Heart left ventricle (tissue), 16 donors: ENCODE measurements at regions not wholly inside any gene's neighbourhood (a gene's known extent, or its start where the extent isn't known, plus 50 kb on each side); places are given as distances from the start of the nearest gene placed in this dataset.

ENCODE experiments used
- ATAC-seq, 4 donors: fragments of 200-7000 bp; cut with Tn5 transposase; one replicate each; pipeline ENCODE4 v1.9.1; 2020 to 2022; ENCODE audit warnings: moderate library complexity in 4 of 4, mild to moderate bottlenecking in 3 of 4, moderate number of reproducible peaks in 1 of 4
- DNase-seq, 5 donors: peaks; one replicate each; pipeline ENCODE4 v3.0.0-alpha.2; 2020
- H3K27ac ChIP-seq, 12 donors: fragments of 200-600 bp; sonication (generic) in 4 of 12; one replicate each; pipeline versions ENCODE4 v1.5.0 to v1.8.0; 2016 to 2022; ENCODE audit warnings: mild to moderate bottlenecking in 2 of 12
- H3K27me3 ChIP-seq, 9 donors: fragments of 200-600 bp; sonication (generic) in 2 of 9; one replicate each; pipeline versions ENCODE4 v1.5.1 to v1.8.0; 2016 to 2022; ENCODE audit warnings: mild to moderate bottlenecking in 3 of 9
- H3K36me3 ChIP-seq, 9 donors: fragments of 200-600 bp; sonication (generic) in 2 of 9; one replicate each; pipeline versions ENCODE4 v1.5.0 to v1.8.0; 2018 to 2022; ENCODE audit warnings: mild to moderate bottlenecking in 2 of 9
- H3K4me1 ChIP-seq, 12 donors: fragments of 200-600 bp; sonication (generic) in 4 of 12; one replicate each; pipeline versions ENCODE4 v1.5.0 to v1.8.0; 2016 to 2022; ENCODE audit warnings: mild to moderate bottlenecking in 3 of 12
- H3K4me3 ChIP-seq, 12 donors: fragments of 200-600 bp; sonication (generic) in 4 of 12; one replicate each; pipeline versions ENCODE4 v1.5.0 to v1.8.0; 2017 to 2022; ENCODE audit warnings: mild to moderate bottlenecking in 9 of 12, moderate library complexity in 4 of 12
- H3K9me3 ChIP-seq, 12 donors: fragments of 200-600 bp; sonication (generic) in 4 of 12; one replicate each; pipeline versions ENCODE4 v1.5.0 to v1.8.0; 2016 to 2022; ENCODE audit warnings: mild to moderate bottlenecking in 1 of 12
- CTCF ChIP-seq, 12 donors: fragments of 200-600 bp; sonication (generic) in 4 of 12; IDR thresholded peaks; one replicate each; pipeline versions ENCODE4 v1.5.0 to v1.8.0; 2018 to 2022; ENCODE audit warnings: antibody characterized with exemption in 12 of 12, mild to moderate bottlenecking in 5 of 12
- POLR2A ChIP-seq, 2 donors: fragments of 450-650 bp; IDR thresholded peaks; one replicate each; pipeline ENCODE4 v1.6.1; 2017; ENCODE audit warnings: antibody characterized with exemption in 2 of 2, mild to moderate bottlenecking in 2 of 2, moderate library complexity in 2 of 2
- WGBS, 4 donors: extraction: QIAGEN DNeasy Blood & Tissue Kit in 2 of 4; methylation state at CpG; one replicate each; pipeline versions ENCODE4 v1.1.5 to v1.1.7; 2013 to 2018; 5-methylcytosine and 5-hydroxymethylcytosine counted together
- intact Hi-C, 10 donors: fragments of 100-400 bp; cut with DNase I; formaldehyde crosslinking; loops; one replicate each; pipeline versions ENCODE4 v1.11.1 to v1.14.2; 2022
- donor health status: ischemic (EF 13 %, LVEDD 7.1; RV severe dilation, severe dysfunction).
- donor health status: healthy with polysubstance abuse.
- donor health status: DM: no; HTN: yes; CAD: no.
- donor health status: DM: no; HTN: no; CAD: no.
- donor health status: ischemic (EF 25% LVEDD 6.9; RV normal size, moderate dysfunction).
- donor health status: ischemic (EF 25% LVEDD 5.7; RV mildly dilated, moderate dysfunction).
- donor health status: healthy.
- donor health status: DM: yes; HTN: yes; CAD: no.
- donor health status: ischemic (EF 35%, LVEDD 5.7; RV mildly dilated, moderate dysfunction).
- donor health status: nonischemic (EF 11% LVEDD 7.7; RV severe dilation, severe dysfunction).
- donor health status: DM: yes; HTN: yes; CAD: no.
- donor health status: PGD.
- donor health status: ischemic (EF 29% LVEDD 5.4; RV normal size, mild dysfunction).
- donor health status: nonischemic (EF 23%, LVEDD 6.1; RV moderate dilation, normal function).

DNA sequence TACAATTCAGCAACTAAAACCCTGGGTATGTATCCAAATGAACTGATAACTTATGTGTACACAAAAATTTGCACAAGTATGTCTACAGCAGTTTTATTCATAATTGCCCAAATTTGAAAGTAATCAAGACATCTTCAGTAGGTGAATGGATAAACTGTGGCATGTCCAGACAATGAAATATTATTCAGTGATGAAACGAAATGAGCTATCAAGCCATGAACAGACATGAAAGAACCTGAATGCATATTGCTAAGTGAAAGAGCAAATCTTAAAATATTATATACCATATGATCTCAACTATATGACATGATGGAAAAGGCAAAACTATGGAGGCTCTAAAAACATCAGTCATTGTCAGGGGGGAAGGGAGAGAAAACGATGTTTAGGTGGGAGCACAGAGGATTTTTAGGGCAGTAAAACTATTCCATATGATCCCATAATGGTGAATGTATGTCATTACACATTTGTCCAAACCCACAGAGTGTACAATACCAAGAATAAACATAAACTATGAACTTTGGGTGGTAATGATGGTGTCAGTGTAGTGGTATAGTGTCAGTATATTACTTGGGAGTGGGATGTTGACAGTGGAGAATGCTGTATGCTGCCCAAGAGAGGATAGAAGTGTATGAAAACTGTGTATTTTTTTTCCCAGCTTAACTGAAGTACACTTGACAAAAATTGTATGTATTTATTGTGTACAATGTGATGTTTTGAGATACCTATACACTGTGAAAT, 92.8 kb upstream of the PPP2R5A start:
- Histone ChIP-seq H3K27ac (no peak overlapping the region), H3K36me3 (no peaks in the 10 kb centered on the region), H3K9me3 (peaks cover 0 to 7% (median 0%) of the 10 kb centered on the region in 12 donors), H3K4me1 (peaks cover 0 to 23% (median 8%) of the 10 kb centered on the region in 12 donors), H3K4me3 (no peak overlapping the region), H3K27me3 (no peaks in the 10 kb centered on the region)
- WGBS, 4 donors: 73 to 96% (median 84%) methylated on average over 2 of the region's 2 CpGs
- DNase-seq: no peak
- TF ChIP-seq POLR2A (IDR thresholded peaks at IDR 0.05) (no peak), CTCF (IDR thresholded peaks at IDR 0.05) (no peak)
- intact Hi-C loops: no loop called here
- no peak for ATAC-seq

GRCh38 chr1:212196355-212196754, 88.9 kb upstream of the PPP2R5A start:
- DNase-seq (no peak), ATAC-seq (no peak)
- no peak overlapping the region for H3K27ac ChIP-seq
- H3K4me3 ChIP-seq: no peak overlapping the region
- no peaks in the 10 kb centered on the region for H3K27me3 ChIP-seq
- H3K36me3 ChIP-seq: no peaks in the 10 kb centered on the region
- H3K9me3 ChIP-seq: peaks cover 0 to 12% (median 2%) of the 10 kb centered on the region in 12 donors
- WGBS, 4 donors: 97 to 100% (median 98%) methylated on average over 3 of the region's 3 CpGs
- TF ChIP-seq POLR2A (IDR thresholded peaks at IDR 0.05) (no peak), CTCF (IDR thresholded peaks at IDR 0.05) (no peak)
- H3K4me1 ChIP-seq: peaks cover 0 to under 1% (median 0%) of the 10 kb centered on the region in 12 donors
- intact Hi-C loops: no loop called here

DNA sequence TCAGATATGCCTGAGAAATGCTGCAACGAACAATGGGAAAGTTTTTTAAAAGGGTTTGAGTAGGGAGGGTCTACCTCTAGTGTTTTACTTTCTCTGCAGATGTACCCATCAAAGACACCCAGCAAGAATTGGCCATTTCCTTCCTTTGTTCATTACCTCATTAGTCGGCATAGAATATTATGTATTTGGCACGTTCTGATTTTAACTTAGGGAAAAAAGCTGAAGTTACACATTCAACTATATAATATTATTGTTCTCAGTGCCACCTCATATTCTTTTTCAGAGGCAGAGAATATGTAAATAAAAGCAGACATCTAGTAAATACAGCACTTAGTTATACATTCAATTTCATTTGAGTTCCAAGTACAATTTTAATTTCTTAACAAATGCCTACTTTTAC, 83.7 kb upstream of the PPP2R5A start:
- 57 to 67% (median 64%) methylated on average over 3 of the region's 3 CpGs for whole genome bisulfite sequencing, 4 donors
- H3K27ac ChIP-seq: peak overlapping the region in 1 of 12 donors; percentile 57
- DNase-seq (no peak), ATAC-seq (no peak)
- H3K4me3 ChIP-seq: no peak overlapping the region
- H3K9me3 ChIP-seq: peaks cover 0 to 7% (median 2%) of the 10 kb centered on the region in 12 donors
- peaks cover 0 to 6% (median 0%) of the 10 kb centered on the region in 12 donors for H3K4me1 ChIP-seq
- TF ChIP-seq POLR2A (IDR thresholded peaks at IDR 0.05) (no peak), CTCF (IDR thresholded peaks at IDR 0.05) (no peak)
- H3K27me3 ChIP-seq: no peaks in the 10 kb centered on the region
- H3K36me3 ChIP-seq: no peaks in the 10 kb centered on the region
- intact Hi-C loops: no loop called here

DNA sequence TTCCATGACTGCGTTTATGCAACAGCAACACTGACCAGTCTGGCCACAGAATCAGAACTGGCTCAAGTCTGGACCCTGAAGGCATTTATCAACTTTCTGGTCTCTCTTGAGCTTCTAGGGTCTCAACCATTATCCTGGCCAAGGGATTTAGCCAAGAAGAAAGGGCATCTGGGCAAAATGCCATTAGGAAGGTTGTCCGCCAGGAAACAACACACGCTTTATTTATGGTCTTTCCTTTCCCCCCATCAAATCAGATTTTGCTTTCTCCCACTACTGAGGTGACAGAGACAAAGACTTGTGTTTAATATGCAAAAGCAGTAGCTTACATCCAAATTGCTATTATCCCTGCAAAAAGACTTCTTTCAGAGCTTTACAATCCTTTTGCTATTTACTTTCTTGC, 81.6 kb upstream of the PPP2R5A start:
- H3K27me3 ChIP-seq: no peaks in the 10 kb centered on the region
- peaks cover 0 to 16% (median 3%) of the 10 kb centered on the region in 12 donors for H3K4me1 ChIP-seq
- 66 to 75% (median 68%) methylated on average over 3 of the region's 3 CpGs for WGBS, 4 donors
- no peak for DNase-seq
- H3K36me3 ChIP-seq: no peaks in the 10 kb centered on the region
- H3K27ac ChIP-seq: no peak overlapping the region
- TF ChIP-seq CTCF (IDR thresholded peaks at IDR 0.05) (no peak), POLR2A (IDR thresholded peaks at IDR 0.05) (no peak)
- H3K4me3 ChIP-seq: no peak overlapping the region
- intact Hi-C loops: no loop called here
- peaks cover 0 to 7% (median 2%) of the 10 kb centered on the region in 12 donors for H3K9me3 ChIP-seq
- ATAC-seq: no peak
